Parathyroid adenoma (tissue), 2 donors: ENCODE measurements at regions not wholly inside any gene's neighbourhood (a gene's known extent, or its start where the extent isn't known, plus 50 kb on each side); places are given as distances from the start of the nearest gene placed in this dataset.

Source experiments
- H2AFZ ChIP-seq: fragments of 300-600 bp; sonication (generic); one replicate; pipeline ENCODE4 v1.7.0; 2017; ENCODE audit warnings: antibody characterized with exemption, mild to moderate bottlenecking
- H3K27ac ChIP-seq: fragments of 300-600 bp; sonication (generic); one replicate; pipeline ENCODE4 v1.7.0; 2017
- H3K27me3 ChIP-seq: fragments of 300-600 bp; sonication (generic); one replicate; pipeline ENCODE4 v1.7.0; 2017; ENCODE audit warnings: low read length; ENCODE audit not compliant: control insufficient read depth, insufficient read depth
- H3K36me3 ChIP-seq: fragments of 300-600 bp; sonication (generic); one replicate; pipeline ENCODE4 v1.7.0; 2017; ENCODE audit warnings: low read length; ENCODE audit not compliant: control insufficient read depth, insufficient read depth
- H3K4me1 ChIP-seq: fragments of 300-600 bp; sonication (generic); one replicate; pipeline ENCODE4 v1.7.0; 2017; ENCODE audit warnings: control low read depth
- H3K4me2 ChIP-seq: fragments of 300-600 bp; sonication (generic); one replicate; pipeline ENCODE4 v1.7.0; 2017; ENCODE audit warnings: low read length
- H3K4me3 ChIP-seq: fragments of 300-600 bp; sonication (generic); one replicate; pipeline ENCODE4 v1.7.0; 2017; ENCODE audit warnings: low read depth, low read length
- H3K79me2 ChIP-seq: fragments of 300-600 bp; sonication (generic); one replicate; pipeline ENCODE4 v1.7.0; 2017; ENCODE audit warnings: control low read depth
- H3K9ac ChIP-seq: fragments of 300-600 bp; sonication (generic); one replicate; pipeline ENCODE4 v1.7.0; 2017; ENCODE audit warnings: mild to moderate bottlenecking
- H3K9me3 ChIP-seq: fragments of 300-600 bp; sonication (generic); one replicate; pipeline ENCODE4 v1.7.0; 2017; ENCODE audit warnings: low read length; ENCODE audit not compliant: control insufficient read depth
- CTCF ChIP-seq: fragments of 300-600 bp; sonication (generic); IDR thresholded peaks from one replicate; pipeline ENCODE4 v1.7.0; 2017; ENCODE audit warnings: antibody characterized with exemption, mild to moderate bottlenecking
- donor health status: primary hyperparathyroidism.

DNA sequence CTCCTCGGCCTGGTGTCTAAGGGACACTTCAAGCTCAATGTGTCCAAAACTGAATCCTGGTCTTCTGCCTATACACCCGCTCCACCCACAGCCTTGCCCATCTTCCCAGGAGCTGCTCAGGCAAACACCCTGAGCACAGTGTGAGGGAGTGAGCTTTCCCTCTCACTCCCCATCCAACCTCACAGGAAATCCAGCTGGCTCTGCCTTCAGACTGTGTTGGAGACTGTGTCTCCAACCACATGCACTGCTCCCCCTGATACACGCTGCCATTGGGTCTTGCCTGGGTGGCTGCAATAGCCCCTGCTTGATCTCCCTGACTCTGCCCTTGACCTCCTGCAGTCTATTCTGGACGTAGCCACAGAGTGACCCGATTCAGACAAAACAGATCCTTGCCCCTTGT lies 319.5 kb upstream of the MSX2 start:
- no peak for TF ChIP-seq CTCF
- no peak overlapping the region for H3K4me3 ChIP-seq
- H3K27me3 ChIP-seq = no peaks in the 10 kb centered on the region
- H3K79me2 ChIP-seq = no peaks in the 10 kb centered on the region
- H3K4me1 ChIP-seq = no peaks in the 10 kb centered on the region
- no peak overlapping the region for H3K9ac ChIP-seq
- H3K4me2 ChIP-seq = no peak overlapping the region
- H3K36me3 ChIP-seq = no peaks in the 10 kb centered on the region
- H2AFZ ChIP-seq = no peak overlapping the region
- H3K9me3 ChIP-seq = no peaks in the 10 kb centered on the region
- H3K27ac ChIP-seq = no peak overlapping the region

- TF ChIP-seq CTCF = no peak
- H3K4me1 ChIP-seq = no peaks in the 10 kb centered on the region
- H3K79me2 ChIP-seq = no peaks in the 10 kb centered on the region
- H3K9me3 ChIP-seq = no peaks in the 10 kb centered on the region
- no peak overlapping the region for H3K4me3 ChIP-seq
- no peak overlapping the region for H3K27ac ChIP-seq
- no peaks in the 10 kb centered on the region for H3K36me3 ChIP-seq
- H3K9ac ChIP-seq = no peak overlapping the region
- H3K4me2 ChIP-seq = no peak overlapping the region
- no peak overlapping the region for H2AFZ ChIP-seq
- H3K27me3 ChIP-seq = no peaks in the 10 kb centered on the region
Measured at GRCh38 chr5:174409070-174409469, 315.3 kb upstream of the MSX2 start.

GRCh38 chr5:174409971-174410370 lies 314.4 kb upstream of the MSX2 start:
- H3K4me3 ChIP-seq = no peak overlapping the region
- no peaks in the 10 kb centered on the region for H3K36me3 ChIP-seq
- H2AFZ ChIP-seq = no peak overlapping the region
- no peaks in the 10 kb centered on the region for H3K4me1 ChIP-seq
- no peak overlapping the region for H3K27ac ChIP-seq
- no peaks in the 10 kb centered on the region for H3K9me3 ChIP-seq
- no peak overlapping the region for H3K9ac ChIP-seq
- TF ChIP-seq CTCF = no peak
- no peaks in the 10 kb centered on the region for H3K27me3 ChIP-seq
- H3K79me2 ChIP-seq = no peaks in the 10 kb centered on the region
- H3K4me2 ChIP-seq = no peak overlapping the region

GRCh38 chr5:174410716-174411478 lies 313.5 kb upstream of the MSX2 start:
- Histone ChIP-seq H3K4me1 (no peaks in the 10 kb centered on the region), H3K4me3 (no peak overlapping the region), H3K9ac (no peak overlapping the region), H2AFZ (no peak overlapping the region), H3K9me3 (no peaks in the 10 kb centered on the region), H3K79me2 (no peaks in the 10 kb centered on the region), H3K27me3 (no peaks in the 10 kb centered on the region), H3K27ac (no peak overlapping the region), H3K36me3 (no peaks in the 10 kb centered on the region), H3K4me2 (no peak overlapping the region)
- no peak for TF ChIP-seq CTCF

DNA sequence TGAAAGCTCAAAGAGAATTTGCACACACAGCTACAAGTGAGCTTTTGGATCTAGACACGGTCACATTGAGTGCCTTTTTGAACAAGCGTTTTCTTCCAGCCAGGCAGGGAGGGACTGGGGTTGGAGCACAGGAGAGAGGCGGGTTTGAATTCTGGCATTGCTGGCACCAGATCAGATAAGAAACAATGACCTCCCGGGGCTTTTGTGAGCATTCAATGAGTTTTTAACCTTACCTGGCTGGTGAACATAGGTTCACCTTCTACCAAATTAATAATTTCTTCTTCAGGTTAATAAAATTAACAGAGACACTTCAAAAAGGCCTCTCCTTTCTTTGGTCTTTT lies 312.9 kb upstream of the MSX2 start:
- Histone ChIP-seq H3K27ac (no peak overlapping the region), H2AFZ (no peak overlapping the region), H3K79me2 (no peaks in the 10 kb centered on the region), H3K36me3 (no peaks in the 10 kb centered on the region), H3K9me3 (no peaks in the 10 kb centered on the region), H3K4me2 (no peak overlapping the region), H3K9ac (no peak overlapping the region), H3K27me3 (no peaks in the 10 kb centered on the region), H3K4me1 (no peaks in the 10 kb centered on the region), H3K4me3 (no peak overlapping the region)
- TF ChIP-seq CTCF = no peak
